ENCODE measurements at regions not wholly inside any gene's neighbourhood (a gene's known extent, or its start where the extent isn't known, plus 50 kb on each side); places are given as distances from the start of the nearest gene placed in this dataset.

DNA sequence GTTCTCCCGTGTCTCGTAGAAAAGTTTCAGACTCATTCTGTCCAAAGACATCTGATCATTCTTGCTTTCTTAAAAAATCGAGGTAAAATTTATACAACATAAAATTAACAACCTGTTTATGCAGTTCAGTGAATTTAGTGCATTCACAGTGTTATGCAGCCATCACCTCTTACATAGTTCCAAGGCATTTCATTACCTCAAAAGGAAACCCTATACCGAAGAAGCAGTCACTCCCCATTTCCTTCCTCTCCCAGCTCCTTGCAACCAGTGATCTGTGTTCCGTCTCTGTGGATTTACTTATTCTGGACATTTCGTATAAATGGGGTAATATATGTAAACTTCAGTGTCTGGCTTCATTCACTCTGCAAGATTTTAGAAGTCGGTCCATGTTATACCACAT, 103.5 kb upstream of the HS3ST3A1 start:
- H3K36me3 ChIP-seq (ENCODE audit: insufficient read depth): no peaks in the 10 kb centered on the region
- H3K4me3 ChIP-seq: no peak overlapping the region
- no peak overlapping the region for H3K27ac ChIP-seq (ENCODE audit: low read depth)
- DNase-seq (ENCODE audit: low spot score): no peak
- H2AFZ ChIP-seq: no peak overlapping the region
- no peaks in the 10 kb centered on the region for H3K79me2 ChIP-seq (replicated peaks; ENCODE audit: insufficient read depth)
- TF ChIP-seq EZH2 (IDR thresholded peaks at IDR 0.05; ENCODE audit: low read depth, unreplicated experiment): no peak
- no peak for TF ChIP-seq ZNF114 (CRISPR knock-in tag; IDR thresholded peaks at IDR 0.05)
- TF ChIP-seq, protein P1, sequence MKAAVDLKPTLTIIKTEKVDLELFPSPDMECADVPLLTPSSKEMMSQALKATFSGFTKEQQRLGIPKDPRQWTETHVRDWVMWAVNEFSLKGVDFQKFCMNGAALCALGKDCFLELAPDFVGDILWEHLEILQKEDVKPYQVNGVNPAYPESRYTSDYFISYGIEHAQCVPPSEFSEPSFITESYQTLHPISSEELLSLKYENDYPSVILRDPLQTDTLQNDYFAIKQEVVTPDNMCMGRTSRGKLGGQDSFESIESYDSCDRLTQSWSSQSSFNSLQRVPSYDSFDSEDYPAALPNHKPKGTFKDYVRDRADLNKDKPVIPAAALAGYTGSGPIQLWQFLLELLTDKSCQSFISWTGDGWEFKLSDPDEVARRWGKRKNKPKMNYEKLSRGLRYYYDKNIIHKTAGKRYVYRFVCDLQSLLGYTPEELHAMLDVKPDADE (IDR thresholded peaks at IDR 0.05): no peak
- TF ChIP-seq, protein P2, sequence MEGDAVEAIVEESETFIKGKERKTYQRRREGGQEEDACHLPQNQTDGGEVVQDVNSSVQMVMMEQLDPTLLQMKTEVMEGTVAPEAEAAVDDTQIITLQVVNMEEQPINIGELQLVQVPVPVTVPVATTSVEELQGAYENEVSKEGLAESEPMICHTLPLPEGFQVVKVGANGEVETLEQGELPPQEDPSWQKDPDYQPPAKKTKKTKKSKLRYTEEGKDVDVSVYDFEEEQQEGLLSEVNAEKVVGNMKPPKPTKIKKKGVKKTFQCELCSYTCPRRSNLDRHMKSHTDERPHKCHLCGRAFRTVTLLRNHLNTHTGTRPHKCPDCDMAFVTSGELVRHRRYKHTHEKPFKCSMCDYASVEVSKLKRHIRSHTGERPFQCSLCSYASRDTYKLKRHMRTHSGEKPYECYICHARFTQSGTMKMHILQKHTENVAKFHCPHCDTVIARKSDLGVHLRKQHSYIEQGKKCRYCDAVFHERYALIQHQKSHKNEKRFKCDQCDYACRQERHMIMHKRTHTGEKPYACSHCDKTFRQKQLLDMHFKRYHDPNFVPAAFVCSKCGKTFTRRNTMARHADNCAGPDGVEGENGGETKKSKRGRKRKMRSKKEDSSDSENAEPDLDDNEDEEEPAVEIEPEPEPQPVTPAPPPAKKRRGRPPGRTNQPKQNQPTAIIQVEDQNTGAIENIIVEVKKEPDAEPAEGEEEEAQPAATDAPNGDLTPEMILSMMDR (conservative IDR thresholded peaks at IDR 0.05; ENCODE audit: low read depth in 2 of 2): no peak
- no peak for TF ChIP-seq EZH2phosphoT487 (IDR thresholded peaks at IDR 0.05; ENCODE audit: unreplicated experiment)
- TF ChIP-seq, protein P3, sequence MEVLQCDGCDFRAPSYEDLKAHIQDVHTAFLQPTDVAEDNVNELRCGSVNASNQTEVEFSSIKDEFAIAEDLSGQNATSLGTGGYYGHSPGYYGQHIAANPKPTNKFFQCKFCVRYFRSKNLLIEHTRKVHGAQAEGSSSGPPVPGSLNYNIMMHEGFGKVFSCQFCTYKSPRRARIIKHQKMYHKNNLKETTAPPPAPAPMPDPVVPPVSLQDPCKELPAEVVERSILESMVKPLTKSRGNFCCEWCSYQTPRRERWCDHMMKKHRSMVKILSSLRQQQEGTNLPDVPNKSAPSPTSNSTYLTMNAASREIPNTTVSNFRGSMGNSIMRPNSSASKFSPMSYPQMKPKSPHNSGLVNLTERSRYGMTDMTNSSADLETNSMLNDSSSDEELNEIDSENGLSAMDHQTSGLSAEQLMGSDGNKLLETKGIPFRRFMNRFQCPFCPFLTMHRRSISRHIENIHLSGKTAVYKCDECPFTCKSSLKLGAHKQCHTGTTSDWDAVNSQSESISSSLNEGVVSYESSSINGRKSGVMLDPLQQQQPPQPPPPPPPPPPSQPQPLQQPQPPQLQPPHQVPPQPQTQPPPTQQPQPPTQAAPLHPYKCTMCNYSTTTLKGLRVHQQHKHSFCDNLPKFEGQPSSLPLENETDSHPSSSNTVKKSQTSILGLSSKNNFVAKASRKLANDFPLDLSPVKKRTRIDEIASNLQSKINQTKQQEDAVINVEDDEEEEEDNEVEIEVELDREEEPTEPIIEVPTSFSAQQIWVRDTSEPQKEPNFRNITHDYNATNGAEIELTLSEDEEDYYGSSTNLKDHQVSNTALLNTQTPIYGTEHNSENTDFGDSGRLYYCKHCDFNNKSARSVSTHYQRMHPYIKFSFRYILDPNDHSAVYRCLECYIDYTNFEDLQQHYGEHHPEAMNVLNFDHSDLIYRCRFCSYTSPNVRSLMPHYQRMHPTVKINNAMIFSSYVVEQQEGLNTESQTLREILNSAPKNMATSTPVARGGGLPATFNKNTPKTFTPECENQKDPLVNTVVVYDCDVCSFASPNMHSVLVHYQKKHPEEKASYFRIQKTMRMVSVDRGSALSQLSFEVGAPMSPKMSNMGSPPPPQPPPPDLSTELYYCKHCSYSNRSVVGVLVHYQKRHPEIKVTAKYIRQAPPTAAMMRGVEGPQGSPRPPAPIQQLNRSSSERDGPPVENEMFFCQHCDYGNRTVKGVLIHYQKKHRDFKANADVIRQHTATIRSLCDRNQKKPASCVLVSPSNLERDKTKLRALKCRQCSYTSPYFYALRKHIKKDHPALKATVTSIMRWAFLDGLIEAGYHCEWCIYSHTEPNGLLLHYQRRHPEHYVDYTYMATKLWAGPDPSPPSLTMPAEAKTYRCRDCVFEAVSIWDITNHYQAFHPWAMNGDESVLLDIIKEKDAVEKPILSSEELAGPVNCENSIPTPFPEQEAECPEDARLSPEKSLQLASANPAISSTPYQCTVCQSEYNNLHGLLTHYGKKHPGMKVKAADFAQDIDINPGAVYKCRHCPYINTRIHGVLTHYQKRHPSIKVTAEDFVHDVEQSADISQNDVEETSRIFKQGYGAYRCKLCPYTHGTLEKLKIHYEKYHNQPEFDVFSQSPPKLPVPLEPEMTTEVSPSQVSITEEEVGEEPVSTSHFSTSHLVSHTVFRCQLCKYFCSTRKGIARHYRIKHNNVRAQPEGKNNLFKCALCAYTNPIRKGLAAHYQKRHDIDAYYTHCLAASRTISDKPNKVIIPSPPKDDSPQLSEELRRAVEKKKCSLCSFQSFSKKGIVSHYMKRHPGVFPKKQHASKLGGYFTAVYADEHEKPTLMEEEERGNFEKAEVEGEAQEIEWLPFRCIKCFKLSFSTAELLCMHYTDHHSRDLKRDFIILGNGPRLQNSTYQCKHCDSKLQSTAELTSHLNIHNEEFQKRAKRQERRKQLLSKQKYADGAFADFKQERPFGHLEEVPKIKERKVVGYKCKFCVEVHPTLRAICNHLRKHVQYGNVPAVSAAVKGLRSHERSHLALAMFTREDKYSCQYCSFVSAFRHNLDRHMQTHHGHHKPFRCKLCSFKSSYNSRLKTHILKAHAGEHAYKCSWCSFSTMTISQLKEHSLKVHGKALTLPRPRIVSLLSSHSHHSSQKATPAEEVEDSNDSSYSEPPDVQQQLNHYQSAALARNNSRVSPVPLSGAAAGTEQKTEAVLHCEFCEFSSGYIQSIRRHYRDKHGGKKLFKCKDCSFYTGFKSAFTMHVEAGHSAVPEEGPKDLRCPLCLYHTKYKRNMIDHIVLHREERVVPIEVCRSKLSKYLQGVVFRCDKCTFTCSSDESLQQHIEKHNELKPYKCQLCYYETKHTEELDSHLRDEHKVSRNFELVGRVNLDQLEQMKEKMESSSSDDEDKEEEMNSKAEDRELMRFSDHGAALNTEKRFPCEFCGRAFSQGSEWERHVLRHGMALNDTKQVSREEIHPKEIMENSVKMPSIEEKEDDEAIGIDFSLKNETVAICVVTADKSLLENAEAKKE (CRISPR knock-in tag; IDR thresholded peaks at IDR 0.05): no peak
- TF ChIP-seq CREB1 (CRISPR knock-in tag; IDR thresholded peaks at IDR 0.05; ENCODE audit: low read depth): no peak
- no peak for TF ChIP-seq ZNF331 (CRISPR knock-in tag; IDR thresholded peaks at IDR 0.05; ENCODE audit: low read depth)
- TF ChIP-seq POLR2AphosphoS5 (IDR thresholded peaks at IDR 0.05; ENCODE audit: low read depth): no peak
- TF ChIP-seq JUNB (IDR thresholded peaks at IDR 0.05; ENCODE audit: unreplicated experiment): no peak
- no peak for TF ChIP-seq NANOG (IDR thresholded peaks at IDR 0.05; ENCODE audit: borderline replicate concordance)
- TF ChIP-seq, protein P4, sequence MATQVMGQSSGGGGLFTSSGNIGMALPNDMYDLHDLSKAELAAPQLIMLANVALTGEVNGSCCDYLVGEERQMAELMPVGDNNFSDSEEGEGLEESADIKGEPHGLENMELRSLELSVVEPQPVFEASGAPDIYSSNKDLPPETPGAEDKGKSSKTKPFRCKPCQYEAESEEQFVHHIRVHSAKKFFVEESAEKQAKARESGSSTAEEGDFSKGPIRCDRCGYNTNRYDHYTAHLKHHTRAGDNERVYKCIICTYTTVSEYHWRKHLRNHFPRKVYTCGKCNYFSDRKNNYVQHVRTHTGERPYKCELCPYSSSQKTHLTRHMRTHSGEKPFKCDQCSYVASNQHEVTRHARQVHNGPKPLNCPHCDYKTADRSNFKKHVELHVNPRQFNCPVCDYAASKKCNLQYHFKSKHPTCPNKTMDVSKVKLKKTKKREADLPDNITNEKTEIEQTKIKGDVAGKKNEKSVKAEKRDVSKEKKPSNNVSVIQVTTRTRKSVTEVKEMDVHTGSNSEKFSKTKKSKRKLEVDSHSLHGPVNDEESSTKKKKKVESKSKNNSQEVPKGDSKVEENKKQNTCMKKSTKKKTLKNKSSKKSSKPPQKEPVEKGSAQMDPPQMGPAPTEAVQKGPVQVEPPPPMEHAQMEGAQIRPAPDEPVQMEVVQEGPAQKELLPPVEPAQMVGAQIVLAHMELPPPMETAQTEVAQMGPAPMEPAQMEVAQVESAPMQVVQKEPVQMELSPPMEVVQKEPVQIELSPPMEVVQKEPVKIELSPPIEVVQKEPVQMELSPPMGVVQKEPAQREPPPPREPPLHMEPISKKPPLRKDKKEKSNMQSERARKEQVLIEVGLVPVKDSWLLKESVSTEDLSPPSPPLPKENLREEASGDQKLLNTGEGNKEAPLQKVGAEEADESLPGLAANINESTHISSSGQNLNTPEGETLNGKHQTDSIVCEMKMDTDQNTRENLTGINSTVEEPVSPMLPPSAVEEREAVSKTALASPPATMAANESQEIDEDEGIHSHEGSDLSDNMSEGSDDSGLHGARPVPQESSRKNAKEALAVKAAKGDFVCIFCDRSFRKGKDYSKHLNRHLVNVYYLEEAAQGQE (IDR thresholded peaks at IDR 0.05; ENCODE audit: unreplicated experiment): no peak
- TF ChIP-seq STAT1 (IDR thresholded peaks at IDR 0.05; ENCODE audit: unreplicated experiment): no peak
- Mint-ChIP-seq H3K4me3 (no peak overlapping the region), H3K36me3 (ENCODE audit: low read depth) (no peaks in the 10 kb centered on the region), H3K27me3 (ENCODE audit: insufficient read depth, low read depth, poor library complexity) (no peaks in the 10 kb centered on the region), H3K27ac (no peak overlapping the region), H3K4me1 (peaks cover 7% of the 10 kb centered on the region), H3K9me3 (no peaks in the 10 kb centered on the region)
- no peaks in the 10 kb centered on the region for H4K20me1 ChIP-seq (replicated peaks; ENCODE audit: insufficient read depth)
- H3K9me2 ChIP-seq (ENCODE audit: insufficient read depth): peaks cover 4% of the 10 kb centered on the region; the same call in 1 of the 2 replicates
- no peaks in the 10 kb centered on the region for H3K27me3 ChIP-seq (ENCODE audit: insufficient read depth)
- H3K4me2 ChIP-seq: no peak overlapping the region
- no peaks in the 10 kb centered on the region for H3K4me1 ChIP-seq (ENCODE audit: insufficient read depth)
- no peaks in the 10 kb centered on the region for H3F3A ChIP-seq (replicated peaks; ENCODE audit: low read depth)
- ATAC-seq: no peak

Data from GM23338 (cell line).